RWPE2 (cell line): ENCODE measurements at regions not wholly inside any gene's neighbourhood (a gene's known extent, or its start where the extent isn't known, plus 50 kb on each side); places are given as distances from the start of the nearest gene placed in this dataset.

Experiments used
- ATAC-seq: fragments of 200-7000 bp; cut with Tn5 transposase; 3 replicates; pipeline ENCODE4 v1.9.1; 2021; ENCODE audit warnings: low read depth
- DNase-seq: peaks from one replicate; pipeline ENCODE4 v3.0.0-alpha.2; 2020; ENCODE audit warnings: low spot score
- H3K27ac ChIP-seq: fragments of 450-650 bp; 2 replicates; pipeline ENCODE4 v1.5.1; 2017; ENCODE audit warnings: mild to moderate bottlenecking; ENCODE audit not compliant: poor library complexity, severe bottlenecking
- H3K27me3 ChIP-seq: fragments of 250-450 bp; sonication (Bioruptor Pico); 2 replicates; pipeline ENCODE4 v1.5.1; 2021; ENCODE audit warnings: mild to moderate bottlenecking, moderate library complexity; ENCODE audit not compliant: insufficient read depth, poor library complexity, severe bottlenecking
- H3K36me3 ChIP-seq: fragments of 250-450 bp; sonication (Bioruptor Pico); 2 replicates; pipeline ENCODE4 v1.5.1; 2020; ENCODE audit warnings: low read depth, mild to moderate bottlenecking, moderate library complexity
- H3K4me1 ChIP-seq: fragments of 250-450 bp; sonication (Bioruptor Pico); 2 replicates; pipeline ENCODE4 v1.5.1; 2021; ENCODE audit warnings: mild to moderate bottlenecking, moderate library complexity; ENCODE audit not compliant: insufficient read depth, poor library complexity, severe bottlenecking
- H3K4me3 ChIP-seq: fragments of 250-450 bp; sonication (Bioruptor Pico); 2 replicates; pipeline ENCODE4 v1.5.1; 2021; ENCODE audit warnings: mild to moderate bottlenecking, moderate library complexity; ENCODE audit not compliant: severe bottlenecking
- H3K9me3 ChIP-seq: fragments of 250-450 bp; sonication (Bioruptor Pico); 2 replicates; pipeline ENCODE4 v1.5.1; 2021; ENCODE audit warnings: mild to moderate bottlenecking, moderate library complexity; ENCODE audit not compliant: severe bottlenecking
- CTCF ChIP-seq: fragments of 450-650 bp; IDR thresholded peaks from one replicate; pipeline ENCODE4 v1.5.1; 2017; ENCODE audit warnings: mild to moderate bottlenecking, moderate library complexity; ENCODE audit not compliant: poor library complexity, severe bottlenecking

- H3K4me1 ChIP-seq, result no peaks in the 10 kb centered on the region
- no peak for TF ChIP-seq CTCF
- H3K36me3 ChIP-seq, result no peaks in the 10 kb centered on the region
- H3K27me3 ChIP-seq, result peaks cover 18% of the 10 kb centered on the region
- no peak for ATAC-seq
- H3K9me3 ChIP-seq, result no peaks in the 10 kb centered on the region
- no peak for DNase-seq
- H3K27ac ChIP-seq, result no peak overlapping the region
- H3K4me3 ChIP-seq, result no peak overlapping the region
These were observed 83.9 kb downstream of the THNSL2 start for GRCh38 chr2:88253997-88254396.

- H3K27ac ChIP-seq, result no peak overlapping the region
- TF ChIP-seq CTCF, result no peak
- H3K4me3 ChIP-seq, result no peak overlapping the region
- no peaks in the 10 kb centered on the region for H3K36me3 ChIP-seq
- no peaks in the 10 kb centered on the region for H3K9me3 ChIP-seq
- DNase-seq (no peak), ATAC-seq (no peak)
- H3K4me1 ChIP-seq, result no peaks in the 10 kb centered on the region
- H3K27me3 ChIP-seq, result peaks cover 12% of the 10 kb centered on the region
These were observed 83.2 kb downstream of the THNSL2 start for GRCh38 chr2:88253375-88253774.

- no peak for DNase-seq
- no peak for TF ChIP-seq CTCF
- no peaks in the 10 kb centered on the region for H3K36me3 ChIP-seq
- H3K9me3 ChIP-seq, result no peaks in the 10 kb centered on the region
- H3K27ac ChIP-seq, result no peak overlapping the region
- ATAC-seq, result no peak
- no peak overlapping the region for H3K4me3 ChIP-seq
- no peaks in the 10 kb centered on the region for H3K4me1 ChIP-seq
- peaks cover 8% of the 10 kb centered on the region for H3K27me3 ChIP-seq
These were observed 82.5 kb downstream of the THNSL2 start for GRCh38 chr2:88252646-88253045.

- Histone ChIP-seq H3K36me3 (no peaks in the 10 kb centered on the region), H3K4me1 (no peaks in the 10 kb centered on the region), H3K27me3 (peaks cover 8% of the 10 kb centered on the region), H3K4me3 (no peak overlapping the region), H3K9me3 (no peaks in the 10 kb centered on the region), H3K27ac (no peak overlapping the region)
- no peak for TF ChIP-seq CTCF
- DNase-seq, result no peak
- ATAC-seq, result no peak
These were observed 82.0 kb downstream of the THNSL2 start for GRCh38 chr2:88252111-88252510.

GRCh38 chr2:88250404-88250803, 80.3 kb downstream of the THNSL2 start:
- H3K27me3 ChIP-seq, result peaks cover 8% of the 10 kb centered on the region

More at GRCh38 chr2:88250404-88250803, 80.3 kb downstream of the THNSL2 start:
- H3K36me3 ChIP-seq, result no peaks in the 10 kb centered on the region
- no peaks in the 10 kb centered on the region for H3K4me1 ChIP-seq
- TF ChIP-seq CTCF, result no peak
- ATAC-seq (no peak), DNase-seq (no peak)
- no peaks in the 10 kb centered on the region for H3K9me3 ChIP-seq
- no peak overlapping the region for H3K4me3 ChIP-seq
- H3K27ac ChIP-seq, result no peak overlapping the region
